ENCODE measurements at regions not wholly inside any gene's neighbourhood (a gene's known extent, or its start where the extent isn't known, plus 50 kb on each side); places are given as distances from the start of the nearest gene placed in this dataset.

DNA sequence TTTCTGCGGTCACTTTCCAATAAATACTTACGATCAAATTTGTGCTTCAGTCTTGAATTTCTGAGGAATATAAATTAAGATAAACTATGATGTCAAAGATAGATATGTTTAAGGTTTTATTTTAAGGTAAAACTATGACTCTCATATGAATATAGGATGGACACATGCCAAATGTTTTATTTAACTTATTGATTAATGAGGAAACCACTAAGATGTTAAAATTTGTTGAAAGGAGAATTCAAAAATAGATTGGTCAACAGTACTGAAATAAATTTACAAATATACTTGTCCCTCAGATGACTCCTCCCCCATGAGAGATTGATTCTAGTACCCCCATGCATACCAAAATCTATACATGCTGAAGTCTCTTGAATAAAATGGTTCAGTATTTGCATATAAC lies 319.7 kb upstream of the KCNH8 start:
- no peak overlapping the region for H3K4me3 ChIP-seq (ENCODE audit: low read depth, low read length)
- no peak for DNase-seq (ENCODE audit: low read depth)
- no peak for TF ChIP-seq MYC (IDR thresholded peaks at IDR 0.05; ENCODE audit: low read depth, low read length)
- TF ChIP-seq, protein P1, sequence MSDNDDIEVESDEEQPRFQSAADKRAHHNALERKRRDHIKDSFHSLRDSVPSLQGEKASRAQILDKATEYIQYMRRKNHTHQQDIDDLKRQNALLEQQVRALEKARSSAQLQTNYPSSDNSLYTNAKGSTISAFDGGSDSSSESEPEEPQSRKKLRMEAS (IDR thresholded peaks at IDR 0.05; ENCODE audit: low read depth, low read length): no peak
- no peak for TF ChIP-seq POLR2A (IDR thresholded peaks at IDR 0.05; ENCODE audit: extremely low read depth, insufficient read length)
- TF ChIP-seq, protein P2, sequence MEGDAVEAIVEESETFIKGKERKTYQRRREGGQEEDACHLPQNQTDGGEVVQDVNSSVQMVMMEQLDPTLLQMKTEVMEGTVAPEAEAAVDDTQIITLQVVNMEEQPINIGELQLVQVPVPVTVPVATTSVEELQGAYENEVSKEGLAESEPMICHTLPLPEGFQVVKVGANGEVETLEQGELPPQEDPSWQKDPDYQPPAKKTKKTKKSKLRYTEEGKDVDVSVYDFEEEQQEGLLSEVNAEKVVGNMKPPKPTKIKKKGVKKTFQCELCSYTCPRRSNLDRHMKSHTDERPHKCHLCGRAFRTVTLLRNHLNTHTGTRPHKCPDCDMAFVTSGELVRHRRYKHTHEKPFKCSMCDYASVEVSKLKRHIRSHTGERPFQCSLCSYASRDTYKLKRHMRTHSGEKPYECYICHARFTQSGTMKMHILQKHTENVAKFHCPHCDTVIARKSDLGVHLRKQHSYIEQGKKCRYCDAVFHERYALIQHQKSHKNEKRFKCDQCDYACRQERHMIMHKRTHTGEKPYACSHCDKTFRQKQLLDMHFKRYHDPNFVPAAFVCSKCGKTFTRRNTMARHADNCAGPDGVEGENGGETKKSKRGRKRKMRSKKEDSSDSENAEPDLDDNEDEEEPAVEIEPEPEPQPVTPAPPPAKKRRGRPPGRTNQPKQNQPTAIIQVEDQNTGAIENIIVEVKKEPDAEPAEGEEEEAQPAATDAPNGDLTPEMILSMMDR (IDR thresholded peaks at IDR 0.05; ENCODE audit: low read depth, low read length): no peak

GRCh38 chr3:18827664-18828063 lies 320.6 kb upstream of the KCNH8 start:
- H3K4me3 ChIP-seq (ENCODE audit: low read depth, low read length): no peak overlapping the region
- DNase-seq (ENCODE audit: low read depth): no peak
- TF ChIP-seq MYC (IDR thresholded peaks at IDR 0.05; ENCODE audit: low read depth, low read length) (no peak), POLR2A (IDR thresholded peaks at IDR 0.05; ENCODE audit: extremely low read depth, insufficient read length) (no peak)
- TF ChIP-seq, protein P2 (IDR thresholded peaks at IDR 0.05; ENCODE audit: low read depth, low read length): no peak
- TF ChIP-seq, protein P1 (IDR thresholded peaks at IDR 0.05; ENCODE audit: low read depth, low read length): no peak

- H3K4me3 ChIP-seq (ENCODE audit: low read depth, low read length): no peak overlapping the region
- DNase-seq (ENCODE audit: low read depth): no peak
- no peak for TF ChIP-seq MYC (IDR thresholded peaks at IDR 0.05; ENCODE audit: low read depth, low read length)
- TF ChIP-seq, protein P1 (IDR thresholded peaks at IDR 0.05; ENCODE audit: low read depth, low read length): no peak
- TF ChIP-seq, protein P2 (IDR thresholded peaks at IDR 0.05; ENCODE audit: low read depth, low read length): no peak
- TF ChIP-seq POLR2A (IDR thresholded peaks at IDR 0.05; ENCODE audit: extremely low read depth, insufficient read length): no peak
Observed at GRCh38 chr3:18825665-18826064, 322.6 kb upstream of the KCNH8 start.

GRCh38 chr3:18813300-18813699 lies 335.0 kb upstream of the KCNH8 start:
- H3K4me3 ChIP-seq (ENCODE audit: low read depth, low read length): no peak overlapping the region
- no peak for DNase-seq (ENCODE audit: low read depth)
- no peak for TF ChIP-seq POLR2A (IDR thresholded peaks at IDR 0.05; ENCODE audit: extremely low read depth, insufficient read length)

DNA sequence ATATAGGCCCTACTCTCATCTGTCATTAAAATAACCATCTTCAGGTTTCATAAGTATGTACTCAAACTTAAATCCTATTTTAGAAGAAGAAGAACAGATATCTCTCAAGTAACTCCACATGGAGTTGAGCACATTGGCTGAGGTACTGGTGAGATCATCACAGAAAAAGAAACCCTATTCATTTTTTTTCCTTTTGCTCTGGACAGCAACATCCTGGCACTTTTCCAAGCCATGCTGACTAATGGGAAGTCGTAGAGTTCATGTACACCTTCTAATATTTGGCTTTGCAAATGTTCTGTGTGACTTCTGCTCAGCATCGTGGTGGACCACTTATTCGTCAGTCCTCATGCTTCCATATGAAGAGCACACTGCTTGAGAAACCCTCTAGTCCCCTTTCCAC lies 336.0 kb upstream of the KCNH8 start:
- TF ChIP-seq, protein P1 (IDR thresholded peaks at IDR 0.05; ENCODE audit: low read depth, low read length): no peak
- no peak for TF ChIP-seq MYC (IDR thresholded peaks at IDR 0.05; ENCODE audit: low read depth, low read length)
- no peak for TF ChIP-seq POLR2A (IDR thresholded peaks at IDR 0.05; ENCODE audit: extremely low read depth, insufficient read length)
- TF ChIP-seq, protein P2 (IDR thresholded peaks at IDR 0.05; ENCODE audit: low read depth, low read length): no peak
- DNase-seq (ENCODE audit: low read depth): no peak
- no peak overlapping the region for H3K4me3 ChIP-seq (ENCODE audit: low read depth, low read length)

- no peak for DNase-seq (ENCODE audit: low read depth)
- TF ChIP-seq MYC (IDR thresholded peaks at IDR 0.05; ENCODE audit: low read depth, low read length): no peak
- TF ChIP-seq, protein P1 (IDR thresholded peaks at IDR 0.05; ENCODE audit: low read depth, low read length): no peak
- TF ChIP-seq, protein P2 (IDR thresholded peaks at IDR 0.05; ENCODE audit: low read depth, low read length): no peak
- no peak for TF ChIP-seq POLR2A (IDR thresholded peaks at IDR 0.05; ENCODE audit: extremely low read depth, insufficient read length)
- H3K4me3 ChIP-seq (ENCODE audit: low read depth, low read length): no peak overlapping the region
Observed at GRCh38 chr3:18810306-18810661, 338.0 kb upstream of the KCNH8 start.

Data from NB4 (cell line).